GM10248 (cell line): ENCODE measurements at regions not wholly inside any gene's neighbourhood (a gene's known extent, or its start where the extent isn't known, plus 50 kb on each side); places are given as distances from the start of the nearest gene placed in this dataset.

Source experiments
- CTCF ChIA-PET: fragments of 300-600 bp; sonication (Branson Sonifier 250); formaldehyde crosslinking; extraction: SDS; loops from one replicate; lab custom pipeline; 2021; ENCODE audit warnings: antibody characterized with exemption; lab: Yijun Ruan, JAX
- POLR2A ChIA-PET: fragments of 350-650 bp; sonication (Branson Sonifier 250); formaldehyde crosslinking; extraction: SDS; loops from one replicate; lab custom pipeline; 2020; ENCODE audit warnings: antibody characterized with exemption; lab: Yijun Ruan, JAX
- DNase-seq: peaks from one replicate; pipeline ENCODE4 v3.0.0; 2012; ENCODE audit errors: extremely low spot score
- CTCF ChIP-seq: IDR thresholded peaks from 2 replicates; pipeline ENCODE4 v1.5.1; 2012; ENCODE audit warnings: mild to moderate bottlenecking, low read depth; ENCODE audit errors: extremely low read depth, missing control alignments, control extremely low read depth

DNA sequence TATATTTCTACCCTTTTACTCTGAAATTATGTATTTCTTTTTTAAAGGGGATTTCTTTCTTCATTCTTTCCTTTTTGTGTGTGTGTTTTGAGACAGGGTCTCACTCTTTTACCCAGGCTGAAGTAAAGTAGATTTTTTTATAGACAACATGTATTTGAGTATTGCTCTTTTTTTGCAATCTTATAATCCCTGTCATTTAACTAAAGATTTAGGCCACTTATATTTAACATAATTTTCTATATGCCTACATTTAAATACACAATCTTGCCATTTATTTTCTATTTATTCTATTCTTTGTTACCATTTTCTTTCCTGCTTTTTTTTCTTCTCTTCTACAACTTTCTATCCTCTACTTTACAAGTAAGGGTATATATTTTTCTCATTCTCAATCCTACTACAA, 416.0 kb upstream of the IRX2 start:
- POLR2A ChIA-PET, result no interaction called here
- no peak for DNase-seq
- no peak for TF ChIP-seq CTCF
- CTCF ChIA-PET, result no interaction called here

DNA sequence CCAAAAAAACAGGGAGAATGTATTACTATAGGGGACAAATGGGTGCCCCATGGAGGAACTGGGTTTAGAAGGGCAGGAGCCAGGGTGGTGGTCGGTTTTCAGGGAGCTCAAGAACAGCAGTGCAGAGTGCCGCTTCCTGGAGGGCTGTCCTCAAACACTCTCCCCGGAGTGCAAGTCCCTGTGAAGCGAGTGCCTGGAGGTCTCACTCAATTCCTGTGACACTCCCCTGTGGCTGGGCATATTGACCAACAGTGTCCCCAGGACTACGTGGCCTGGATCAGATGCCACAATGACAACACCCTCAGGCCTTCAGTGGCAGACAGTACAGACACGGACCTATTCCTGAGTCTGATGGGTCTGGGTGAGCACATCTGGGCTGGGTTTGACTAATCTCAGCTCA, 412.1 kb upstream of the IRX2 start:
- TF ChIP-seq CTCF, result no peak
- ChIA-PET CTCF (interaction anchor here (1.0 kb wide), 1 partner anchor 54 kb away, joined by 3 read pairs; no protein-coding TSS in a partner anchor), POLR2A (no interaction called here)
- DNase-seq, result no peak

- ChIA-PET POLR2A (no interaction called here), CTCF (no interaction called here)
- no peak for TF ChIP-seq CTCF
- no peak for DNase-seq
These were observed 410.2 kb upstream of the IRX2 start for GRCh38 chr5:3161672-3162071.

GRCh38 chr5:3157214-3157613, 405.7 kb upstream of the IRX2 start:
- TF ChIP-seq CTCF, result no peak
- POLR2A ChIA-PET, result no interaction called here
- CTCF ChIA-PET, result no interaction called here
- DNase-seq, result no peak

DNA sequence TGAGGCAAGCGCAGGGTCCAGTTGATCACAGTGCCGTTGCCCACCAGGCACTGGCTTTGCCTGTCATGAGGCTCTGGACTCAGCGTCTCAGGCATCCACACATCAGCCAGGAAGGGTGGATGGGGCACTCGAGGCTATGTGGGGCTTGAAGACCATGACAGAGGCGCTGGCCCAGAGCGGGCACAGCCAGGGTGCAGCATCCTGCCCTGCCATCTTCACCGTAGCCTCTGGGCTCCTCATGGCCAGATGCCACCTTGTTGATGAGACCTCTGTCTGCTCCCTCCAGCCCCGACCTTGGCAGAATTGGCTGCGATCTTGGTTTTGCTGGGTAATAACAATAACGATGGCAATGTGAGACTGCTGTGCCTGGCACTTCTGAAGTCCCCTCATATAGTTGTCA, 404.2 kb upstream of the IRX2 start:
- POLR2A ChIA-PET, result no interaction called here
- CTCF ChIA-PET, result no interaction called here
- TF ChIP-seq CTCF, result no peak
- DNase-seq, result no peak

DNA sequence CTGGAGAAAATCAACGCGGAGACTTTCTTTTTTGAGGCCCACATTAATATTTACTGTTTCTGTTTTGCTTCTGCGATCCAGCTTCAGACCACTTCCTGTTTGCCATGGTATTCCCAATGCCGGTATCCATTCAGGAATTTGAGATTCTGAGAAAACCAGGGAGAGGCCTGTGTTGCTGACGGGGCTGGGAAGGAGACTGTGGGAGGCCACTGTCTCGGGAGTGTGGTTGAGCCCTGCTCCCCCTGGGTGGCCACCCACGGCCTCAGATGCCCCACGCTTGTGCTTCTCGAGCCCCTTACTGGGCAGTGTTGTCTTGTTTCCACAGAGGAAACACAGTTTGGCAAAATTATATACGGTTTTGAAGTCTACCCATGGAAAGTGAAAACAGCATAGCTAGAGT, 403.6 kb upstream of the IRX2 start:
- DNase-seq, result no peak
- CTCF ChIA-PET, result no interaction called here
- no peak for TF ChIP-seq CTCF
- POLR2A ChIA-PET, result no interaction called here

DNA sequence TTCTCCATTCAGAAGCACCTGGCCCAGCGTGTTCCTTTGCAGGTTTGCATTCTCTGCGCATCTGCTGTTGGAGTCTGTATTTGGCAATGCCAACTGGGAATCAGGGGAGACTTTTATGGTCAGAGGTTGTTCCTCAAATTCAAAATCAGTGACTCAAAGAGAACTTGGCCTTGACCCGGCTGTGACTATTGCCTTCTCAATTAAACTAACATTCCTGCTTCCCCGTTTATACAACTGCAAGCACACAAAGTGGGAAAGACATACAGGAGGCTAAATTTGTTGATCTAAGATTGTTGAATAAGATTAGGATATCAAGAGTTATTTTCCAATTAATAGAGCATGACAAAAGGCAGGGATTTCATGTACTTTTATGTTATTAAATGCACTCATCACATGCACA, 402.4 kb upstream of the IRX2 start:
- no peak for DNase-seq
- POLR2A ChIA-PET, result no interaction called here
- CTCF ChIA-PET, result no interaction called here
- no peak for TF ChIP-seq CTCF
